ENCODE measurements at regions not wholly inside any gene's neighbourhood (a gene's known extent, or its start where the extent isn't known, plus 50 kb on each side); places are given as distances from the start of the nearest gene placed in this dataset.

GRCh38 chr2:41445865-41446264, 602.0 kb upstream of the PKDCC start:
- Histone ChIP-seq H3K36me3 (ENCODE audit: insufficient read depth in 1 of 2, low read depth in 1 of 2) (no peaks in the 10 kb centered on the region), H3K4me1 (no peaks in the 10 kb centered on the region), H3K27ac (no peak overlapping the region), H3K9me3 (no peaks in the 10 kb centered on the region), H3K27me3 (ENCODE audit: insufficient read depth in 3 of 3, low read length in 2 of 3) (no peaks in the 10 kb centered on the region), H3K4me3 (no peak overlapping the region)
- DNase-seq: no peak
- no peak for ATAC-seq
- intact Hi-C loops (cut with DNase I): no loop called here
- WGBS, 3 donors: 76 to 84% (median 79%) methylated on average over 4 of the region's 4 CpGs
- TF ChIP-seq CTCF (IDR thresholded peaks at IDR 0.05): no peak

- DNase-seq (no peak), ATAC-seq (no peak)
- no peaks in the 10 kb centered on the region for H3K27me3 ChIP-seq (ENCODE audit: insufficient read depth in 3 of 3, low read length in 2 of 3)
- H3K4me3 ChIP-seq: no peak overlapping the region
- intact Hi-C loops (cut with DNase I): no loop called here
- no peaks in the 10 kb centered on the region for H3K9me3 ChIP-seq
- WGBS, 3 donors: 77 to 91% (median 82%) methylated on average over 1 of the region's 1 CpG
- TF ChIP-seq CTCF (IDR thresholded peaks at IDR 0.05): no peak
- H3K27ac ChIP-seq: no peak overlapping the region
- no peaks in the 10 kb centered on the region for H3K4me1 ChIP-seq
- H3K36me3 ChIP-seq (ENCODE audit: insufficient read depth in 1 of 2, low read depth in 1 of 2): no peaks in the 10 kb centered on the region
Observed at GRCh38 chr2:41446266-41446665, 601.6 kb upstream of the PKDCC start.

- no peaks in the 10 kb centered on the region for H3K36me3 ChIP-seq (ENCODE audit: insufficient read depth in 1 of 2, low read depth in 1 of 2)
- DNase-seq: no peak
- no peak for TF ChIP-seq CTCF (IDR thresholded peaks at IDR 0.05)
- intact Hi-C loops (cut with DNase I): no loop called here
- no peaks in the 10 kb centered on the region for H3K27me3 ChIP-seq (ENCODE audit: insufficient read depth in 3 of 3, low read length in 2 of 3)
- 66 to 84% (median 77%) methylated on average over 1 of the region's 1 CpG for WGBS, 3 donors
- H3K4me3 ChIP-seq: no peak overlapping the region
- H3K4me1 ChIP-seq: no peaks in the 10 kb centered on the region
- no peaks in the 10 kb centered on the region for H3K9me3 ChIP-seq
- no peak overlapping the region for H3K27ac ChIP-seq
- no peak for ATAC-seq
Observed at GRCh38 chr2:41448221-41448620, 599.6 kb upstream of the PKDCC start.

- DNase-seq (no peak), ATAC-seq (no peak)
- Histone ChIP-seq H3K4me1 (no peaks in the 10 kb centered on the region), H3K27me3 (ENCODE audit: insufficient read depth in 3 of 3, low read length in 2 of 3) (no peaks in the 10 kb centered on the region), H3K36me3 (ENCODE audit: insufficient read depth in 1 of 2, low read depth in 1 of 2) (no peaks in the 10 kb centered on the region), H3K27ac (no peak overlapping the region), H3K9me3 (no peaks in the 10 kb centered on the region), H3K4me3 (no peak overlapping the region)
- 70 to 80% (median 75%) methylated on average over 3 of the region's 3 CpGs for WGBS, 3 donors
- intact Hi-C loops (cut with DNase I): no loop called here
- no peak for TF ChIP-seq CTCF (IDR thresholded peaks at IDR 0.05)
Observed at GRCh38 chr2:41457026-41457425, 590.8 kb upstream of the PKDCC start.

GRCh38 chr2:41460661-41461060, 587.2 kb upstream of the PKDCC start:
- no peak overlapping the region for H3K4me3 ChIP-seq
- intact Hi-C loops (cut with DNase I): no loop called here
- no peaks in the 10 kb centered on the region for H3K4me1 ChIP-seq
- no peaks in the 10 kb centered on the region for H3K27me3 ChIP-seq (ENCODE audit: insufficient read depth in 3 of 3, low read length in 2 of 3)
- H3K9me3 ChIP-seq: no peaks in the 10 kb centered on the region
- DNase-seq (no peak), ATAC-seq (no peak)
- 30 to 39% (median 37%) methylated on average over 1 of the region's 1 CpG for WGBS, 3 donors
- no peaks in the 10 kb centered on the region for H3K36me3 ChIP-seq (ENCODE audit: insufficient read depth in 1 of 2, low read depth in 1 of 2)
- TF ChIP-seq CTCF (IDR thresholded peaks at IDR 0.05): no peak
- H3K27ac ChIP-seq: no peak overlapping the region
